MG63 (cell line): ENCODE measurements at regions not wholly inside any gene's neighbourhood (a gene's known extent, or its start where the extent isn't known, plus 50 kb on each side); places are given as distances from the start of the nearest gene placed in this dataset.
"Not testable (repeated sequence)": the region's sequence is repeated elsewhere in the genome, so short reads cannot be mapped to it uniquely, and the experiment has no call there.

Experiments
- DNase-seq: peaks from one replicate; pipeline ENCODE4 v3.0.0-alpha.2; 2020
- H3K27me3 ChIP-seq: fragments of 250-450 bp; sonication (Bioruptor Pico); 2 replicates; pipeline ENCODE4 v1.5.1; 2020; ENCODE audit warnings: mild to moderate bottlenecking, moderate library complexity
- H3K36me3 ChIP-seq: fragments of 250-450 bp; sonication (Bioruptor Pico); 2 replicates; pipeline ENCODE4 v1.5.1; 2020; ENCODE audit warnings: mild to moderate bottlenecking, moderate library complexity
- H3K4me3 ChIP-seq: fragments of 250-450 bp; sonication (Bioruptor Pico); 2 replicates; pipeline ENCODE4 v1.5.1; 2020; ENCODE audit warnings: mild to moderate bottlenecking, moderate library complexity
- H3K9me3 ChIP-seq: fragments of 250-450 bp; sonication (Bioruptor Pico); 2 replicates; pipeline ENCODE4 v1.5.1; 2020; ENCODE audit warnings: mild to moderate bottlenecking, moderate library complexity

GRCh38 chr2:241968417-241968816 lies 98.9 kb downstream of the RTP5 start:
- H3K36me3 ChIP-seq = no peaks in the 10 kb centered on the region
- H3K4me3 ChIP-seq = no peak overlapping the region
- DNase-seq = no peak
- H3K9me3 ChIP-seq = no peaks in the 10 kb centered on the region
- H3K27me3 ChIP-seq = no peaks in the 10 kb centered on the region

GRCh38 chr2:241969182-241969581 lies 99.7 kb downstream of the RTP5 start:
- DNase-seq, H3K9me3 ChIP-seq, H3K36me3 ChIP-seq, H3K4me3 ChIP-seq, H3K27me3 ChIP-seq: not testable (repeated sequence)

GRCh38 chr2:241970716-241971115 lies 101.2 kb downstream of the RTP5 start:
- DNase-seq = no peak
- Histone ChIP-seq H3K36me3 (no peaks in the 10 kb centered on the region), H3K9me3 (no peaks in the 10 kb centered on the region), H3K4me3 (no peak overlapping the region), H3K27me3 (no peaks in the 10 kb centered on the region)

GRCh38 chr2:241974096-241974495 lies 104.6 kb downstream of the RTP5 start:
- DNase-seq = no peak

DNA sequence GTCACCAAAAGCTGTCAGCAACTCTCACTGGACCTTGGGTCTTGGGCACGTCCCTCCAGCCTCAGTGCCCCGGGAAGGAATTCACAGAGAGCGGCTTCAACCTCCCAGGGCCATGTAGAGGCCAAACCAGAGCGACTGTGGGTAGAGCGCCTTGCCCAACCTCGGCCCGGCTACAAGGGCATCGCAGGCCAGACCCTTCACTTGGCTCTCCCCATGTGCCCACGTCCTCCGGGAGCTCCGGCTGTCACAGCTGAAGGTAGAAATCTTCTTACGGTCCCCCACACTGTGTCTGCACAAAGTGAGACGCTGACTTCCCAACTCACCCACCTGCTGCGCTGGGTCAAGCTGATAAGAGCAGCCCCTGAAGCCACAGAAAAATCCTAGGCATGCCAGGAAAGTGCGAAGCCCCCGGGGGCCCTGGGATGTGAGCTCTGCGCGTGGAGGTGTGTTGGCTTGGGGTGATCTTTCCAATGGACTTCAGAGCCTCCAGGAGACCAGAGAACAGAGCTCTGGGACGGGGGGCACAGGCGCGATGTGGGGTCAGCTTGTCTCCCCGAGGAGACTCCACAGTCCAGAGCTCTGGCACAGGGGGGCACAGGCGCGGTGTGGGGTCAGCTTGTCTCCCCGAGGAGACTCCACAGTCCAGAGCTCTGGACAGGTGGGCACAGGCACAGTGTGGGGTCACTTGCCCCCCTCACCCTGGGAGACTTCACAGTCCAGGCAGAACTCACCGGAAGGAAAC lies 105.5 kb downstream of the RTP5 start:
- no peaks in the 10 kb centered on the region for H3K36me3 ChIP-seq

More at GRCh38 chr2:241974096-241974495, 104.6 kb downstream of the RTP5 start:
- Histone ChIP-seq H3K9me3 (no peaks in the 10 kb centered on the region), H3K4me3 (no peak overlapping the region), H3K27me3 (no peaks in the 10 kb centered on the region), H3K36me3 (no peaks in the 10 kb centered on the region)

DNA sequence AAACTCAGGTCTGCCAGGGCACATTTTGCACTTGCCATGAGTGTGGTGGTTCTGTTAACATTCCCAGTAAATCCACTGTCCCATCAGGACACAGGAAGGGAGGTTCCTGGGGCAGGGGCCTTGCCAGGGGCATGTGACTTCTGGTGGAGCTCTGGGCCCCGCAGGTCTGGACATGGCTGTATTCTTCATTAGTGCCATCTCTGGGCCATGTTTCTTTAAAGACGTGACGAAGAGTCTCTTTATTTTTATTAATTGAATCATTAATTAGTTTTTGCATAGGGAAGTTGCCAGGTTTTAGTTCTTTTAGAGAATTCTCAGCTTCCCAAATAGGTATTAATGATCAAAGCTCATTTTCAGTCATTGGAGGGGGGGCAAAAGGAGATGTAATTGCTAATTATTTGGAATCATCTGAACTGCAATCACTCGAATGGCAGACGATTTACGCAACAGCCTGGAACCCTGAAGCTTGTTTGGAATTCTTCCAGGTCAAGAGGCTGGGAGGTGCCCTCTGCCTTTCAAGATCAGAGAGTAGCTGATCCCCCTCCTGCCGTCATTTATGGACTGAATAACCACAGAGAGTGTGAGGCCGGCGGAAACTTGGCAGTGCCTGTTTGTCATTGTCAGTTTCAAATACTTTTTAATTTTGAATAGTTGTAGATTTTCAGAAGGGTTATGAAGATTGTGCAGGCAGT lies 106.2 kb downstream of the RTP5 start:
- no peak for DNase-seq
- H3K4me3 ChIP-seq = no peak overlapping the region
- H3K27me3 ChIP-seq = no peaks in the 10 kb centered on the region
- H3K36me3 ChIP-seq = no peaks in the 10 kb centered on the region
- H3K9me3 ChIP-seq = no peaks in the 10 kb centered on the region

More for the DNA sequence above, 105.5 kb downstream of the RTP5 start:
- Histone ChIP-seq H3K4me3 (no peak overlapping the region), H3K9me3 (no peaks in the 10 kb centered on the region), H3K27me3 (no peaks in the 10 kb centered on the region)
- no peak for DNase-seq

GRCh38 chr2:241976296-241976695 lies 106.8 kb downstream of the RTP5 start:
- DNase-seq = no peak
- no peaks in the 10 kb centered on the region for H3K27me3 ChIP-seq
- H3K4me3 ChIP-seq = no peak overlapping the region
- no peaks in the 10 kb centered on the region for H3K9me3 ChIP-seq
- H3K36me3 ChIP-seq = no peaks in the 10 kb centered on the region

- DNase-seq = no peak
- H3K27me3 ChIP-seq = no peaks in the 10 kb centered on the region
Measured at GRCh38 chr2:241977557-241978300, 108.2 kb downstream of the RTP5 start.

GRCh38 chr2:241978670-241979069 lies 109.1 kb downstream of the RTP5 start:
- no peaks in the 10 kb centered on the region for H3K36me3 ChIP-seq
- no peak for DNase-seq
- H3K27me3 ChIP-seq = no peaks in the 10 kb centered on the region
- H3K9me3 ChIP-seq = no peaks in the 10 kb centered on the region
- no peak overlapping the region for H3K4me3 ChIP-seq

More at GRCh38 chr2:241977557-241978300, 108.2 kb downstream of the RTP5 start:
- Histone ChIP-seq H3K9me3 (no peaks in the 10 kb centered on the region), H3K4me3 (no peak overlapping the region), H3K36me3 (no peaks in the 10 kb centered on the region)

GRCh38 chr2:241980193-241980592 lies 110.7 kb downstream of the RTP5 start:
- Histone ChIP-seq H3K36me3 (no peaks in the 10 kb centered on the region), H3K4me3 (no peak overlapping the region), H3K27me3 (no peaks in the 10 kb centered on the region), H3K9me3 (no peaks in the 10 kb centered on the region)
- DNase-seq = no peak

GRCh38 chr2:241981076-241981700 lies 111.7 kb downstream of the RTP5 start:
- Histone ChIP-seq H3K36me3 (no peaks in the 10 kb centered on the region), H3K4me3 (no peak overlapping the region), H3K27me3 (no peaks in the 10 kb centered on the region), H3K9me3 (no peaks in the 10 kb centered on the region)
- no peak for DNase-seq

DNA sequence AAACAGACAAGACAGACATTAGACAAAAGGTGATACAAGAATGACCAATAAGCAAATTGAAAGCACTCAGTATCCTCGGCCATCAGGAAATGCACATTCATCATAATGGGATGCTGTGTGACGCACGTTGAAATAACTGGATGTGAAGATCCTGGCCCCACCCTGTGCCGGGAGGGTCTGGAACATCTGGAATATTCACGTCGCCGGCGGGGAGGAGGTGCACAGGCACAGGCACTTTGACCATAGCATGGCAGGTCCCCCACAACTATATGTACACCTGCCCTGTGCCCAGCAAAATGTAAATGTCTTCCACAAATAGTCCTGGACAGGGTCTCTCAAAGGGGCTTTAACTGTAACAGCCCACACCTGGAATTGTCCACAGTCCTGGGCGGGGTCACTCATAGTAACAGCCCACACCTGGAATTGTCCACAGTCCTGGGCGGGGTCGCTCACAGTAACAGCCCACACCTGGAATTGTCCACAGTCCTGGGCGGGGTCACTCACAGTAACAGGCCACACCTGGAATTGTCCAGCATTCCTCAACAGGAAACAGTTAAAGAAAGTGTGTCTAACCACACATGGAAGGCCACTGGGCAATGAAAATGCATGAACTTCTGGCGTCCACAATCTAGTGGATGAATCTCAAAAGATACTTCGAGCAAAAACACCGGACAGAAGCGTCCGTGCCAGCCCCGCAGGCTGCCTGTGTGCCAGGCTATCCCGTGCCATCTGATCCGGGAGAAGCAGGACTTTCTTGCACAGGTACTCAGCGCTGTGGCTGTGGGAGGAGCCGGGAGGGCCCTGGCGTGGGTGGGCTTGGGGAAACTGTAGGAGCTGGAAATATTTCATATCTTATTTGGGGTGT lies 113.4 kb downstream of the RTP5 start:
- no peaks in the 10 kb centered on the region for H3K9me3 ChIP-seq
- H3K36me3 ChIP-seq = no peaks in the 10 kb centered on the region
- no peaks in the 10 kb centered on the region for H3K27me3 ChIP-seq
- H3K4me3 ChIP-seq = no peak overlapping the region
- no peak for DNase-seq

- H3K36me3 ChIP-seq = no peaks in the 10 kb centered on the region
- H3K27me3 ChIP-seq = no peaks in the 10 kb centered on the region
- no peak for DNase-seq
- no peak overlapping the region for H3K4me3 ChIP-seq
- H3K9me3 ChIP-seq = no peaks in the 10 kb centered on the region
Measured at GRCh38 chr2:241983571-241984270, 114.2 kb downstream of the RTP5 start.

DNA sequence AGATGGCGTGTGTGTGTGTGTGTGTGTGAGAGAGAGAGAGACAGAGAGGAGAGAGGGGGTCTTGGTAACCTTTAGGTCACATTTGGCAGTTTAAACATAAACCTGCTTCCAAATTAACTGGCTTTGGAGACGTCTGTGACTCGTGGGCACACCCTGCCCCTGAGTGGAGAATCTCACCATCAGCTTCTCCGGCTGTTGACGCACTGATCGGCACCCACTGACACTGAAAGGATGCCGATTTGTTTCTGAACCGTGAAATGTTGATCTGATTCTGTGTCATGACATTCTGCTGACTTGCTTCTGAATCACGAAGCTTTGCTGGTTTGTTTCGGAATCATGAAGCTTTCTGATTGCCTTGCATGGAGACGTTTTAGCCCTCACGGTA lies 114.7 kb downstream of the RTP5 start:
- H3K9me3 ChIP-seq = no peaks in the 10 kb centered on the region
- no peaks in the 10 kb centered on the region for H3K27me3 ChIP-seq
- no peak for DNase-seq
- no peaks in the 10 kb centered on the region for H3K36me3 ChIP-seq
- no peak overlapping the region for H3K4me3 ChIP-seq

DNA sequence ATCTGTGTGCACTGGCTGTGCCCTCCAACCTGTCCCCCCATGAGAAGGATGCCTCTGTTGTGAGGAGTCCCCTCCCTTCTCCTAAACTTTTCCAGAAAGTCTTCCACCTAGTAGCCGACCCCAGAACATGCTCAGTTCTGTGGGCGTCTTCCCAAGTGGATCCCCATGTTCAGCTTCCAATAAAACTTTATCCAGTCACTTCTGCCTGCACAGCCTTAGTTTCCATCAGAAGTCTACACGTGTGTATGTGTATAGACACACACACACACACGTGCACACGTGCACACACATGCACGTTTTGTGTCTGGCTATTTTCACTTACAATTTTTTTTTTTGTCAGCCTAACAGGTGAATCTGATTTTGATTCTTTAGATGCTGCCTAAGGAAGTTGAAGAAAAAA lies 115.1 kb downstream of the RTP5 start:
- no peaks in the 10 kb centered on the region for H3K9me3 ChIP-seq
- no peaks in the 10 kb centered on the region for H3K27me3 ChIP-seq
- no peak overlapping the region for H3K4me3 ChIP-seq
- H3K36me3 ChIP-seq = no peaks in the 10 kb centered on the region
- DNase-seq = no peak
